Heart left ventricle (tissue), 16 donors: ENCODE measurements at regions not wholly inside any gene's neighbourhood (a gene's known extent, or its start where the extent isn't known, plus 50 kb on each side); places are given as distances from the start of the nearest gene placed in this dataset.

Experiments
- ATAC-seq, 4 donors: fragments of 200-7000 bp; cut with Tn5 transposase; one replicate each; pipeline ENCODE4 v1.9.1; 2020 to 2022; ENCODE audit warnings: moderate library complexity in 4 of 4, mild to moderate bottlenecking in 3 of 4, moderate number of reproducible peaks in 1 of 4
- DNase-seq, 5 donors: peaks; one replicate each; pipeline ENCODE4 v3.0.0-alpha.2; 2020
- H3K27ac ChIP-seq, 12 donors: fragments of 200-600 bp; sonication (generic) in 4 of 12; one replicate each; pipeline versions ENCODE4 v1.5.0 to v1.8.0; 2016 to 2022; ENCODE audit warnings: mild to moderate bottlenecking in 2 of 12
- H3K27me3 ChIP-seq, 9 donors: fragments of 200-600 bp; sonication (generic) in 2 of 9; one replicate each; pipeline versions ENCODE4 v1.5.1 to v1.8.0; 2016 to 2022; ENCODE audit warnings: mild to moderate bottlenecking in 3 of 9
- H3K36me3 ChIP-seq, 9 donors: fragments of 200-600 bp; sonication (generic) in 2 of 9; one replicate each; pipeline versions ENCODE4 v1.5.0 to v1.8.0; 2018 to 2022; ENCODE audit warnings: mild to moderate bottlenecking in 2 of 9
- H3K4me1 ChIP-seq, 12 donors: fragments of 200-600 bp; sonication (generic) in 4 of 12; one replicate each; pipeline versions ENCODE4 v1.5.0 to v1.8.0; 2016 to 2022; ENCODE audit warnings: mild to moderate bottlenecking in 3 of 12
- H3K4me3 ChIP-seq, 12 donors: fragments of 200-600 bp; sonication (generic) in 4 of 12; one replicate each; pipeline versions ENCODE4 v1.5.0 to v1.8.0; 2017 to 2022; ENCODE audit warnings: mild to moderate bottlenecking in 9 of 12, moderate library complexity in 4 of 12
- H3K9me3 ChIP-seq, 12 donors: fragments of 200-600 bp; sonication (generic) in 4 of 12; one replicate each; pipeline versions ENCODE4 v1.5.0 to v1.8.0; 2016 to 2022; ENCODE audit warnings: mild to moderate bottlenecking in 1 of 12
- POLR2A ChIP-seq, 2 donors: fragments of 450-650 bp; IDR thresholded peaks; one replicate each; pipeline ENCODE4 v1.6.1; 2017; ENCODE audit warnings: antibody characterized with exemption in 2 of 2, mild to moderate bottlenecking in 2 of 2, moderate library complexity in 2 of 2
- WGBS, 4 donors: extraction: QIAGEN DNeasy Blood & Tissue Kit in 2 of 4; methylation state at CpG; one replicate each; pipeline versions ENCODE4 v1.1.5 to v1.1.7; 2013 to 2018; 5-methylcytosine and 5-hydroxymethylcytosine counted together
- intact Hi-C, 10 donors: fragments of 100-400 bp; cut with DNase I; formaldehyde crosslinking; loops; one replicate each; pipeline versions ENCODE4 v1.11.1 to v1.14.2; 2022
- TF ChIP-seq, protein P1 (sequence below), 12 donors: fragments of 200-600 bp; sonication (generic) in 4 of 12; IDR thresholded peaks; one replicate each; pipeline versions ENCODE4 v1.5.0 to v1.8.0; 2018 to 2022; ENCODE audit warnings: antibody characterized with exemption in 12 of 12, mild to moderate bottlenecking in 5 of 12
- donor health status: ischemic (EF 13 %, LVEDD 7.1; RV severe dilation, severe dysfunction).
- donor health status: healthy with polysubstance abuse.
- donor health status: DM: no; HTN: yes; CAD: no.
- donor health status: DM: no; HTN: no; CAD: no.
- donor health status: ischemic (EF 25% LVEDD 6.9; RV normal size, moderate dysfunction).
- donor health status: ischemic (EF 25% LVEDD 5.7; RV mildly dilated, moderate dysfunction).
- donor health status: healthy.
- donor health status: DM: yes; HTN: yes; CAD: no.
- donor health status: ischemic (EF 35%, LVEDD 5.7; RV mildly dilated, moderate dysfunction).
- donor health status: nonischemic (EF 11% LVEDD 7.7; RV severe dilation, severe dysfunction).
- donor health status: DM: yes; HTN: yes; CAD: no.
- donor health status: PGD.
- donor health status: ischemic (EF 29% LVEDD 5.4; RV normal size, mild dysfunction).
- donor health status: nonischemic (EF 23%, LVEDD 6.1; RV moderate dilation, normal function).

DNA sequence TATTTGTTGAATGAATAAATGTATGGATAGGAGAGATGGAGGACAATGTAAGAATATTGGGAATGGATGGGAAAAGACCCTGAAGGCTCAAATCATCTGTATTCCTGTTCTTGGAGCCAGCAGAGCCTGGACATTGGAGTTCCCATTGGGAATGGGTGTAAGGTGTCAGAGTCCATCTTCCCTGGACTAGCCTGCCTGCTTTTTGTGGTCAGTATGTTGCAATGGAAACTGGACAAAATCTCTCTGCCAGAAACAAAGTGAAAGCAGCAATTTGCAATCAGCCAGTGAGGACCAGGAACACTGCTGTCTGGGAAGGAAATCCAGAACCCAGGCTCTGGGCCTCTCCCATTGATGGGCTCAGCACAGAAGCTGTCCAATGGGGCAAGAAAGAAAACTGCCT, 83.5 kb upstream of the SKOR2 start:
- peaks cover 0 to 26% (median 0%) of the 10 kb centered on the region in 9 donors for H3K27me3 ChIP-seq
- TF ChIP-seq, protein P1, sequence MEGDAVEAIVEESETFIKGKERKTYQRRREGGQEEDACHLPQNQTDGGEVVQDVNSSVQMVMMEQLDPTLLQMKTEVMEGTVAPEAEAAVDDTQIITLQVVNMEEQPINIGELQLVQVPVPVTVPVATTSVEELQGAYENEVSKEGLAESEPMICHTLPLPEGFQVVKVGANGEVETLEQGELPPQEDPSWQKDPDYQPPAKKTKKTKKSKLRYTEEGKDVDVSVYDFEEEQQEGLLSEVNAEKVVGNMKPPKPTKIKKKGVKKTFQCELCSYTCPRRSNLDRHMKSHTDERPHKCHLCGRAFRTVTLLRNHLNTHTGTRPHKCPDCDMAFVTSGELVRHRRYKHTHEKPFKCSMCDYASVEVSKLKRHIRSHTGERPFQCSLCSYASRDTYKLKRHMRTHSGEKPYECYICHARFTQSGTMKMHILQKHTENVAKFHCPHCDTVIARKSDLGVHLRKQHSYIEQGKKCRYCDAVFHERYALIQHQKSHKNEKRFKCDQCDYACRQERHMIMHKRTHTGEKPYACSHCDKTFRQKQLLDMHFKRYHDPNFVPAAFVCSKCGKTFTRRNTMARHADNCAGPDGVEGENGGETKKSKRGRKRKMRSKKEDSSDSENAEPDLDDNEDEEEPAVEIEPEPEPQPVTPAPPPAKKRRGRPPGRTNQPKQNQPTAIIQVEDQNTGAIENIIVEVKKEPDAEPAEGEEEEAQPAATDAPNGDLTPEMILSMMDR (IDR thresholded peaks at IDR 0.05): no peak
- TF ChIP-seq POLR2A (IDR thresholded peaks at IDR 0.05): no peak
- no peak overlapping the region for H3K27ac ChIP-seq
- H3K36me3 ChIP-seq: no peaks in the 10 kb centered on the region
- intact Hi-C loops: no loop called here
- ATAC-seq (no peak), DNase-seq (no peak)
- no peaks in the 10 kb centered on the region for H3K4me1 ChIP-seq
- no peaks in the 10 kb centered on the region for H3K9me3 ChIP-seq
- H3K4me3 ChIP-seq: no peak overlapping the region

DNA sequence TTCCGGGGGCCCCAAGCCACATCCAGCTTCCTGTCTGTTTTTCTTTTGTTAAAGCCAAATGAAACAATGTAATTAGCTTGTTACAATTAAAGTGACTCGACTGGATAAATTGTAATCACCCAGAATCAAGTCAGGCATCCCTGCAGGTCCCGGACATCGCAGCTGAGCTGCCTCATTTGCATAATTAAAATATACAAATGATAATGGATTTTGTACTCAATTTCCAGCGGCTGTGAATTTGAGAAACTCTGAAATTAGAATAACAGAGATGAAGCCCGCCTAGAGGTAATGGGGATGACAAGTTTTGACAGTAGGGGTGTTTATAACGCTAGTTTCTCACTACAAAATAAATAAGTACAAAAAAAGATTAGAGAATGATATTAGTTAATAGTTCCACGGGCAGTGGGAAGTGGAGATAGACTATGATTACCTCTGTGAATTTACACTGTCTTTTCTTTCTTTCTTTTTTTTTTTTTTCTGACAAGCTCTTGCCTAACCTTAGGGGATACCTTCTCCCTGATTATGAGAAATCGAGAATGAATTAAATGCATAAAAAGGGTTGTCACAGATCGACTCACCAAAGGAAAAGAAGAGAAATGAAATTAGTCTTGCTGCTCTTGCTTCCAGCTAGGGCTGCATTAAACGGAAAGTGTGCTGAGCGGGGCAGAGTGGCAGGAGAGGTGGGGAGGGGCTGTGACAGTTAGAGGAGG, 82.6 kb upstream of the SKOR2 start:
- no peak overlapping the region for H3K4me3 ChIP-seq
- DNase-seq (no peak), ATAC-seq (no peak)
- WGBS, 4 donors: 64 to 67% (median 65%) methylated on average over 12 of the region's 12 CpGs
- no peaks in the 10 kb centered on the region for H3K4me1 ChIP-seq
- no peak for TF ChIP-seq POLR2A (IDR thresholded peaks at IDR 0.05)
- TF ChIP-seq, protein P1 (IDR thresholded peaks at IDR 0.05): no peak
- intact Hi-C loops: no loop called here
- H3K36me3 ChIP-seq: no peaks in the 10 kb centered on the region
- H3K9me3 ChIP-seq: no peaks in the 10 kb centered on the region
- H3K27me3 ChIP-seq: peaks cover 0 to 28% (median 0%) of the 10 kb centered on the region in 9 donors
- H3K27ac ChIP-seq: no peak overlapping the region

DNA sequence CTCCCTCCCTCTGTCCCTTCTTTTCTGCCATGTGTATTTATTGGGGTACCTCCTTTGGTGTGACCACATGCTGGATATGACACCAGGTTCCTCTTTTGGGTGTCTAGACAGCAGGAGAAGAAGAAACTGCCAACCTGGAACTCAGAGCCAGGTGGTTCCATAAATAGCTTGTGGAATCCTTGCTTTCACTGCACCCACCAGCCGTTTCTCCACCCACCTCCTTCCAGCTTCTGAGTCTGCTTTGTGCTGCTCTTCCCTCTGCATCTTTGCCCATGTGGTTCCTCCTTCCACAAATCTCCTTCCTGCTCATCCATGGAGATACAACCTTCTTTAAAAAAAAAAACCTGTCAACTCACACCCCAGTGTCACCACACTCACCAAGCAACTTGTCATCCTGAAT, 80.2 kb upstream of the SKOR2 start:
- no peaks in the 10 kb centered on the region for H3K9me3 ChIP-seq
- no peak overlapping the region for H3K4me3 ChIP-seq
- TF ChIP-seq POLR2A (IDR thresholded peaks at IDR 0.05): no peak
- TF ChIP-seq, protein P1 (IDR thresholded peaks at IDR 0.05): no peak
- WGBS, 4 donors: 57 to 84% (median 63%) methylated on average over 1 of the region's 1 CpG
- ATAC-seq: no peak
- no peaks in the 10 kb centered on the region for H3K36me3 ChIP-seq
- no peak for DNase-seq
- H3K27ac ChIP-seq: no peak overlapping the region
- intact Hi-C loops: no loop called here
- peaks cover 0 to 28% (median 0%) of the 10 kb centered on the region in 9 donors for H3K27me3 ChIP-seq
- no peaks in the 10 kb centered on the region for H3K4me1 ChIP-seq

DNA sequence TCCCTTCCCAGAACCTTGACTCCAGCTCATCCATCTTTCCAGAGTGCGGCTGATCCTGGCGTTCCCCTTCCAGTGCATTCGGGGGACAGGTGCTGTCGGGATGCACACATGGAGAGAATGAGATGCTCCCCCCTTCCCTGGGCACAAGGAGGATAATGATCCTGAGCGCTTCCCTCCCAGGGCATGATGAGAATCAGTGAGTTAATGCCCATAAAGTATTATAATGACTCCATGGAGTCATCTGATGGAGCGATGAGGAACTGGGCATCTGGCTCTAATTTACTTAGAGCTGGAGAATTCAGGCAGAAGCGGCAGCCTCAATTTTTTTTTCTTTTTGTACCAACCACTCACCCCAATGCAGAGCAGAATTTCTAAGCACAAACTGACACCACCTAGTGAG, 79.6 kb upstream of the SKOR2 start:
- H3K4me1 ChIP-seq: no peaks in the 10 kb centered on the region
- intact Hi-C loops: no loop called here
- no peak overlapping the region for H3K27ac ChIP-seq
- no peaks in the 10 kb centered on the region for H3K36me3 ChIP-seq
- H3K27me3 ChIP-seq: peaks cover 0 to 28% (median 0%) of the 10 kb centered on the region in 9 donors
- WGBS, 4 donors: 76 to 90% (median 85%) methylated on average over 7 of the region's 7 CpGs
- DNase-seq (no peak), ATAC-seq (no peak)
- TF ChIP-seq POLR2A (IDR thresholded peaks at IDR 0.05): no peak
- TF ChIP-seq, protein P1 (IDR thresholded peaks at IDR 0.05): no peak
- H3K4me3 ChIP-seq: no peak overlapping the region
- H3K9me3 ChIP-seq: no peaks in the 10 kb centered on the region
